H7 (cell line): ENCODE measurements at regions not wholly inside any gene's neighbourhood (a gene's known extent, or its start where the extent isn't known, plus 50 kb on each side); places are given as distances from the start of the nearest gene placed in this dataset.

Experiments used
- DNase-seq: peaks from one replicate; pipeline ENCODE4 v3.0.0; 2012
- H3K27me3 ChIP-seq: 2 replicates; pipeline ENCODE4 v1.6.0; 2011; ENCODE audit warnings: mild to moderate bottlenecking, low read length; ENCODE audit not compliant: control insufficient read depth, insufficient read depth
- H3K36me3 ChIP-seq: replicated peaks from 2 replicates; pipeline ENCODE4 v1.5.1; 2011; ENCODE audit warnings: low read length; ENCODE audit not compliant: control insufficient read depth, insufficient read depth
- H3K4me3 ChIP-seq: 2 replicates; pipeline ENCODE4 v1.5.1; 2011; ENCODE audit warnings: low read depth, mild to moderate bottlenecking, control low read depth, low read length, moderate library complexity; ENCODE audit not compliant: insufficient read depth

DNA sequence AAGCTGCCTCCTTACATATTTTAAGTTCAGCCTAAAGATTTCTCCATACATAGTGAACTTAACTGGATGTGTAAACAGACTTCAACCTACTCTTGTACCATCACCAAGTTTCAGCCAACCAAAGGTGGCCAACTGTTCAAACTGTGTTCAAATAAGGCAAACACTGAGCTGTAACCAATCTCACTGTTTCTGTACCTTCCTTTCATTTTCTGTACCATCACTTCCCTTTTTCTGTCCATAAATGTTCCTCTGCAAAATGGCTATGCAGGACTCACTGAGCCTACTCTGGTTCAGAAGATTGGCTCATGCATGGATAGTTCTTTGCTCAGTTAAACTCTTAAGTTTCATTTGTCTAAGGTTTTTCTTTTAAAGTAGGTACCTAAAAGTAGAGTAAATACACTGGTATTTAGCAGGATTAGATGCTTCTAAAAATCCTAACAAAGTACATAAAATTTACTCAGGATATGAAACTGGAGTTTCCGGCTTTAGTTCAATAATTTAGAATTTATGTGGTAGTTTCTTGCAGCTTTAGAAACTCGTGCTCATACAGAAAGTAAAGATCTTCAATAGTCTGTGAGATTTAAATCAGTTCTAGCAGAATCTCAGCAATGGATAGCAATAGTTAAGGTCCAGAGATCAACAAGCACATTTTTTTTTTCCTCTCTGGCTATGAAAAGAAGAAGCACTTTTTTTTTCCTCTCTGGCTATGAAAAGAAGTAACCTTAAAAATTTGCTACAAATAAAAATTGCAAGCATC lies 282.0 kb upstream of the PPFIA2 start:
- no peak for DNase-seq
- Histone ChIP-seq H3K27me3 (no peaks in the 10 kb centered on the region), H3K4me3 (no peak overlapping the region), H3K36me3 (no peaks in the 10 kb centered on the region)

- Histone ChIP-seq H3K36me3 (no peaks in the 10 kb centered on the region), H3K4me3 (no peak overlapping the region), H3K27me3 (no peaks in the 10 kb centered on the region)
- DNase-seq = no peak
These were observed 275.6 kb upstream of the PPFIA2 start for GRCh38 chr12:82034769-82035168.

DNA sequence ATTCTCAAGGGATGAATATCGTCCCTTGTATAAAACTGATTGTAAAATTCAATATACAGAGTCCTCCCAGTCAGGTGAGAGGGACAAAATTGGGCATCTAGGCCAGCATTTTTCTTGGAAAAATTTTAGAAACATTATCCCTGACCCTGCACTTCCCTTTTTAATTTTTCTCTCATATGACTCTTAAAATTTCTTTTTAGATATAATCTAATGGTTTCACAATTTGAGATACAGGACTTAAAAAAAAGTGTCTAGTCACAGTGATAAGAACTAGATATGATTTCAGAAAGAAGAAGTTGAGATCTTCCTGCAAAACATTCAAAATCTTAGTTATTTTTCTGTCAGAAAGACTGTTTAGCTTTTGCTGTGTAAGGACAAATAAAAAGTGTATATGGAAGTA lies 270.8 kb upstream of the PPFIA2 start:
- DNase-seq = no peak
- Histone ChIP-seq H3K4me3 (no peak overlapping the region), H3K27me3 (no peaks in the 10 kb centered on the region)

DNA sequence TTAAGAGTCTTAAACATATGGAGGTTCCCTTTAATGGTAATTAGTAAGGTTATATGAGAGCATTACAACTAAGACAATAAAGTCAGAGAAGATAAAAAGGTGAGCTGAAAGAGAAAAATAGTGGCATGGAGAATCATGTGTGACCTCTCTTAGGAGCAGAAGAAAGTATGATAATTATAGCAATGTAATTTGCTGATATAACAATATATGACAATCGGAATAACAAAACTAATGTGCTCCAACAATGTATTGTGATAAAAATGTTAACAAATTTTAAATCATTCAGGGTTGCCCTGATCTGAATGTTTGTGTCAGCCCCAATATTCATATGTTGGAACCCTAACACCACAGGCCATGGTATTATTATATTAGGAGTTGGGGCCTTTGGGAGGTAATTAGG lies 269.6 kb upstream of the PPFIA2 start:
- H3K27me3 ChIP-seq = no peaks in the 10 kb centered on the region
- no peaks in the 10 kb centered on the region for H3K36me3 ChIP-seq
- H3K4me3 ChIP-seq = no peak overlapping the region
- no peak for DNase-seq

More for the DNA sequence above, 270.8 kb upstream of the PPFIA2 start:
- H3K36me3 ChIP-seq = no peaks in the 10 kb centered on the region

DNA sequence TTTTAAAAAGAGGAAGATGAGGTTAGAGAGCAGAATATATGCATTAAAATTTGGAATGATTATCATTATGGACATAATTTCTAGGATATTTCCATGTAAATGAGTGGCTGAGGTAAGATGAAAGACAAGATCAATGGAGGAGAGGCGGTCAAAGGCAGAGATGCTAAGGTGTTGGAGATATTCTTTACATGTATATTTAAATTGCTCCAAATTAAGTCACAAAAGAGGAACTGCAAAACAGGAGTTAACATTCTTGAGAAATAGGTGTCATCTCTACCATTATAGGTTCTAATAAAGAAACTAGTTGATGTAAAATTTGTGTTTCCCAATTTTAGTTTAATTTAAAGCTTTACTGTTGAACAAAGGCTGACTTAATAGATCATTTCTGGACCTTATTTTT lies 268.5 kb upstream of the PPFIA2 start:
- no peak for DNase-seq
- Histone ChIP-seq H3K4me3 (no peak overlapping the region), H3K27me3 (no peaks in the 10 kb centered on the region), H3K36me3 (no peaks in the 10 kb centered on the region)

- no peaks in the 10 kb centered on the region for H3K27me3 ChIP-seq
- no peak for DNase-seq
- H3K4me3 ChIP-seq = no peak overlapping the region
- H3K36me3 ChIP-seq = no peaks in the 10 kb centered on the region
These were observed 266.3 kb upstream of the PPFIA2 start for GRCh38 chr12:82025462-82025861.

DNA sequence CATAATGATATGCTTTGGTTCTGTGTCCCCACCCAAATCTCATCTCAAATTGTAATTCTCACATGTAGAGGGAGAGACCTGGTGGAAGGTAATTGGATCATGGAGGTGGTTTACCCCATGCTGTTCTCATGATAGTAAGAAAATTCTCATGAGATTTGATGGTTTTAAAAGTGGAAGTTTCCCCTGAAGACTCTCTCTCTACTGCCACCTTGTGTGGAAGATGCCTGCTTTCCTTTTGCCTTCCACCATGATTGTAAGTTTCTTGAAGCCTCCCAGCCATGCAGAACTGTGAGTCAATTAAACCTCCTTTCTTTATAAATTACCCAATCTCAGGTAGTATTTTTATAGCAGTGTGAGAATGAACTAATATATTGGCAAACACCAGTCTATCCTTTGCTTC lies 260.4 kb upstream of the PPFIA2 start:
- no peaks in the 10 kb centered on the region for H3K27me3 ChIP-seq
- H3K36me3 ChIP-seq = no peaks in the 10 kb centered on the region
- no peak for DNase-seq
- H3K4me3 ChIP-seq = no peak overlapping the region

- H3K4me3 ChIP-seq = no peak overlapping the region
- no peaks in the 10 kb centered on the region for H3K27me3 ChIP-seq
- DNase-seq = no peak
- no peaks in the 10 kb centered on the region for H3K36me3 ChIP-seq
These were observed 256.6 kb upstream of the PPFIA2 start for GRCh38 chr12:82015623-82016347.

DNA sequence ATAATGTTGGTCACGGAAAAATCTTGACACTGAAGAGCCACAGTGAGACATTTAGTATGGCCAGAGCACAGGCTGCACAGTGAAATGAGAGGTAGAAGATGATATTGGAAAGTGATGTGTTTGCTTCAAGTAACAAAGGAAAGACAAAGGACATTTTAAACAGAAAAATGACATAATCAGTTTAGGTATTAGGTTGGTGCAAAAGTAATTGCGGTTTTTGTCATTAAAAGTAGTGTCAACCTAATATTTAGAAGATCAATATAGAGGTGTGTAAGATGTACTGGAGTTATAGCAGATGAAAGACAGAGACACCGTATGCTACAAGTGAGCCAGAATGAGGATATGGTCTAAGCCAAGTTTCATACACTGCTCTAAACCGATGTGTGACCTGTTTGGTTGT lies 253.0 kb upstream of the PPFIA2 start:
- H3K36me3 ChIP-seq = no peaks in the 10 kb centered on the region
- DNase-seq = no peak
- no peak overlapping the region for H3K4me3 ChIP-seq
- H3K27me3 ChIP-seq = no peaks in the 10 kb centered on the region

DNA sequence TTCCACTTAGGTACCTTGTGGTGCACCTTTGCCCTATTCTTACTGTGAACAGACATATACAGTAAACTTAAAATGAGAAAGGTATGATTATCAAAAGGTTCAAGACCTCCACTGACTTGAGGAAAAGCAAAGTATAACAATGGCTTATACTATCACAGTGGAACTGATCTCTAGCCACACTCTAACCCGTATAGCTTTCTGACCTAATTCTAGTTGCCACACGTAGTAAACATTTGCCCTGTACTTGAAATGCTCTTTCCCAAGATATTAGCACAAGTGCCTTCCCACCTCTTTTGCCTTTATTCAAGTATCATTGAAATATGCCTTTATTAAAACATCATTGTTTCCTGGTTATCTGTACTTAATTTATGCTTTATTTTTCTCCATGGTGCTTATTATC lies 250.4 kb upstream of the PPFIA2 start:
- H3K36me3 ChIP-seq = no peaks in the 10 kb centered on the region
- H3K4me3 ChIP-seq = no peak overlapping the region
- H3K27me3 ChIP-seq = no peaks in the 10 kb centered on the region
- DNase-seq = no peak

- no peaks in the 10 kb centered on the region for H3K27me3 ChIP-seq
- DNase-seq = no peak
- no peak overlapping the region for H3K4me3 ChIP-seq
These were observed 249.1 kb upstream of the PPFIA2 start for GRCh38 chr12:82008251-82008650.

DNA sequence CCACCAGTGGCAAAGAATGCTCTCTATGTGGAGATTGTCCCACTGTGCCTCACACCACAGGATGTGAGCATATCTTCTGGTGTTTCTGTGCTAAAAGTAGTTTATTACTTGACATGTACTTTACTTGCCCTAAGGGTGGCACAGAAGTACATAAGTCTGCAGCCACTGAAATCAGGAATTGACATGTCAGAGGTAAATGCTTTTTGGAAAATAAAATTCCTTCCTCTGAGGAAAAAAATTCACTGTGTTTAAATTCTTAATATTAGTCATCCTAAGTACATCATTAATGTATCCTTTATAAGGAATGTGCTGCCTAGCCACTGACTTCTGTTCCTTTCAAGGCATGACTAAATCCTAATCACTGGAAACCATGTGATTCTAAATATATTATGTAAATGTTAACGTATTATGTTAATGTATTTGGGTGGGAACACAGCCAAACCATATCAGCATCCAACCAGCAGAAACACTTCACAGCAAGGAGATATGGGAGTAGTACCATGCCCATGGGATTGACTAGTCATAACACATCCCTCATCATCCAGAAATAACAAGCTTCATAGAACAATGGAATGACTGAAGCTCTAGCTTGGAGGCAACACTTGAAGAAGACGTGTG lies 239.7 kb upstream of the PPFIA2 start:
- Histone ChIP-seq H3K36me3 (no peaks in the 10 kb centered on the region), H3K27me3 (no peaks in the 10 kb centered on the region)
- DNase-seq = no peak

More at GRCh38 chr12:82008251-82008650, 249.1 kb upstream of the PPFIA2 start:
- no peaks in the 10 kb centered on the region for H3K36me3 ChIP-seq

GRCh38 chr12:81992461-81992860 lies 233.3 kb upstream of the PPFIA2 start:
- H3K27me3 ChIP-seq = no peaks in the 10 kb centered on the region
- DNase-seq = peak; percentile 10
- H3K4me3 ChIP-seq = no peak overlapping the region
- H3K36me3 ChIP-seq = no peaks in the 10 kb centered on the region

More for the DNA sequence above, 239.7 kb upstream of the PPFIA2 start:
- no peak overlapping the region for H3K4me3 ChIP-seq

GRCh38 chr12:81991868-81992267 lies 232.7 kb upstream of the PPFIA2 start:
- no peak for DNase-seq
- Histone ChIP-seq H3K27me3 (no peaks in the 10 kb centered on the region), H3K4me3 (no peak overlapping the region), H3K36me3 (no peaks in the 10 kb centered on the region)

- H3K36me3 ChIP-seq = no peaks in the 10 kb centered on the region
- no peak for DNase-seq
- H3K27me3 ChIP-seq = no peaks in the 10 kb centered on the region
- H3K4me3 ChIP-seq = no peak overlapping the region
These were observed 229.2 kb upstream of the PPFIA2 start for GRCh38 chr12:81988362-81988761.
